ENCODE measurements at regions not wholly inside any gene's neighbourhood (a gene's known extent, or its start where the extent isn't known, plus 50 kb on each side); places are given as distances from the start of the nearest gene placed in this dataset.

- DNase-seq = no peak
These were observed 423.0 kb upstream of the TPM1 start for GRCh38 chr15:62619526-62619925.

GRCh38 chr15:62622775-62623174, 419.8 kb upstream of the TPM1 start:
- no peak for DNase-seq

GRCh38 chr15:62624547-62625378, 417.8 kb upstream of the TPM1 start:
- no peak for DNase-seq

- no peak for DNase-seq
These were observed 417.0 kb upstream of the TPM1 start for GRCh38 chr15:62625429-62626033.

GRCh38 chr15:62626903-62627302, 415.6 kb upstream of the TPM1 start:
- DNase-seq = no peak

- no peak for DNase-seq
These were observed 411.3 kb upstream of the TPM1 start for GRCh38 chr15:62631076-62631724.

GRCh38 chr15:62636823-62637573, 405.5 kb upstream of the TPM1 start:
- DNase-seq = no peak

- DNase-seq = no peak
These were observed 405.0 kb upstream of the TPM1 start for GRCh38 chr15:62637574-62637897.

GRCh38 chr15:62637950-62638619, 404.5 kb upstream of the TPM1 start:
- no peak for DNase-seq

- no peak for DNase-seq
These were observed 403.1 kb upstream of the TPM1 start for GRCh38 chr15:62639432-62639831.

GRCh38 chr15:62639906-62640605, 402.5 kb upstream of the TPM1 start:
- no peak for DNase-seq

GRCh38 chr15:62641825-62642224, 400.7 kb upstream of the TPM1 start:
- no peak for DNase-seq

- no peak for DNase-seq
These were observed 399.0 kb upstream of the TPM1 start for GRCh38 chr15:62643572-62643971.

- no peak for DNase-seq
These were observed 398.2 kb upstream of the TPM1 start for GRCh38 chr15:62644216-62644888.

- DNase-seq = no peak
These were observed 397.4 kb upstream of the TPM1 start for GRCh38 chr15:62644889-62645742.

GRCh38 chr15:62647202-62647842, 395.2 kb upstream of the TPM1 start:
- no peak for DNase-seq

- DNase-seq = no peak
These were observed 394.6 kb upstream of the TPM1 start for GRCh38 chr15:62647843-62648505.

GRCh38 chr15:62648954-62649353, 393.6 kb upstream of the TPM1 start:
- DNase-seq = no peak

- DNase-seq = no peak
These were observed 392.6 kb upstream of the TPM1 start for GRCh38 chr15:62649793-62650420.
